Lower leg skin (tissue), 4 donors: ENCODE measurements at regions not wholly inside any gene's neighbourhood (a gene's known extent, or its start where the extent isn't known, plus 50 kb on each side); places are given as distances from the start of the nearest gene placed in this dataset.

Experiments
- DNase-seq, 2 donors: peaks; one replicate each; pipeline ENCODE4 v3.0.0-alpha.2; 2019; ENCODE audit warnings: low spot score in 2 of 2
- H3K4me3 ChIP-seq: fragments of 200-600 bp; sonication (generic); 2 replicates; pipeline ENCODE4 v1.5.1; 2017; ENCODE audit warnings: mild to moderate bottlenecking, low read depth; ENCODE audit not compliant: poor library complexity, severe bottlenecking
- CTCF ChIP-seq, 3 donors: fragments of 450-650 bp; IDR thresholded peaks; one replicate each; pipeline ENCODE4 v1.5.1; 2016; ENCODE audit warnings: antibody characterized with exemption in 3 of 3, mild to moderate bottlenecking in 3 of 3, moderate library complexity in 2 of 3
- POLR2A ChIP-seq, 2 donors: fragments of 450-650 bp; IDR thresholded peaks; one replicate each; pipeline ENCODE4 v1.6.1; 2016 to 2017; ENCODE audit warnings: antibody characterized with exemption in 2 of 2, mild to moderate bottlenecking in 1 of 2, moderate library complexity in 1 of 2
- WGBS, 2 donors: methylation state at CpG; one replicate each; pipeline ENCODE4 v1.1.5; 2018; 5-methylcytosine and 5-hydroxymethylcytosine counted together
- intact Hi-C: fragments of 100-400 bp; cut with DNase I; formaldehyde crosslinking; loops from one replicate; pipeline ENCODE4 v1.15.0; 2023; ENCODE audit warnings: low total_unique reads

GRCh38 chr6:14059791-14060436, 57.7 kb upstream of the CD83 start:
- H3K4me3 ChIP-seq, result no peak overlapping the region
- WGBS, 2 donors, result 25 to 40% methylated on average over 9 to 10 of the region's 10 CpGs
- TF ChIP-seq CTCF (IDR thresholded peaks at IDR 0.05) (no peak), POLR2A (IDR thresholded peaks at IDR 0.05) (no peak)
- no peak for DNase-seq
- intact Hi-C loops, result loop anchor here (10.0 kb wide), 1 partner anchor 145 kb away; no protein-coding TSS in a partner anchor

DNA sequence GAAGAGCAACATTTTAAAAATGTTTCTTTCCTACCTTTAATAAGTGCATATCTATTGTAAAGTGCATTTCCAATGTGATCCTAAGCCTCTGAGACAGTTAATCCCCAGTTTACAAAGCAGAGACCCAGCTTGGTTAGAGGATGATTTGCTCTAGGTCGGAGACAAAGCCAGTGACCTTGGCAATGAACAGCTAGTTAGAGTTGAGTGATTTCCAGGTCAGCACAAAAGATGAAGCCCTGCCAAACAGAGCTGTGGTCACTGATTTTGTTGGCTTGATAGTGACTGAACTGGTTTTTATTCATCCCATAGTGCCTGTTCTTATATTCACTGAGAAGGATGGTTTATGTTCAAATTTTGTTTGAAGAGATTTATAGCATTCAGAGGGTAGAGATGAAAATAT, 56.6 kb upstream of the CD83 start:
- intact Hi-C loops, result no loop called here
- WGBS, 2 donors, result 62 to 68% methylated on average over 1 of the region's 1 CpG

DNA sequence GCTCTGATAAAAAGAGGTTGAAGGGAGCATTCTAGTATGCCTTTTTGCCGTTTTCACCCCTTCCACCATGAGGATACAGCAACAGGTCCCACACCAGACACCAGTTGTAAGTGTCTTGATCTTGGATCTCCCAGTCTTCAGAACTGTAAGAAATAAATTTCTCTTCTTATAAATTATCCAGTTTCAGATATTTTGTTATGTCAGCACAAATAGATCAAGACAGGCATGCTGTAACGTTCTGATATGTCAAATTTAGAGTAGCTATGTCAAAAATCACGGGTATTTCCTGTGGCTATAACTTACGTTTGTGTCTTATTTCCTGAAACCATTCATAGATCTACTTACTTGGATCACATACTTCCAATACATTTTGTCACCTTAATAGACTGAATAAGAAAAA, 55.9 kb upstream of the CD83 start:
- intact Hi-C loops, result no loop called here
- TF ChIP-seq CTCF (IDR thresholded peaks at IDR 0.05), result no peak
- TF ChIP-seq POLR2A (IDR thresholded peaks at IDR 0.05), result no peak
- H3K4me3 ChIP-seq, result no peak overlapping the region
- DNase-seq, result no peak
- 51 to 71% methylated on average over 4 of the region's 4 CpGs for WGBS, 2 donors

More for the DNA sequence above, 56.6 kb upstream of the CD83 start:
- no peak for DNase-seq
- no peak overlapping the region for H3K4me3 ChIP-seq
- TF ChIP-seq CTCF (IDR thresholded peaks at IDR 0.05), result no peak
- TF ChIP-seq POLR2A (IDR thresholded peaks at IDR 0.05), result no peak

GRCh38 chr6:14062345-14063029, 55.1 kb upstream of the CD83 start:
- intact Hi-C loops, result no loop called here
- DNase-seq, result no peak
- TF ChIP-seq POLR2A (IDR thresholded peaks at IDR 0.05), result no peak
- no peak for TF ChIP-seq CTCF (IDR thresholded peaks at IDR 0.05)
- 90 to 94% methylated on average over 3 of the region's 3 CpGs for WGBS, 2 donors
- H3K4me3 ChIP-seq, result no peak overlapping the region

GRCh38 chr6:14063756-14064155, 53.8 kb upstream of the CD83 start:
- no peak for DNase-seq
- WGBS, 2 donors, result 44 to 54% methylated on average over 3 of the region's 3 CpGs
- intact Hi-C loops, result no loop called here
- TF ChIP-seq CTCF (IDR thresholded peaks at IDR 0.05), result no peak
- TF ChIP-seq POLR2A (IDR thresholded peaks at IDR 0.05), result no peak
- no peak overlapping the region for H3K4me3 ChIP-seq
